HG03025 (cell line): ENCODE measurements at regions not wholly inside any gene's neighbourhood (a gene's known extent, or its start where the extent isn't known, plus 50 kb on each side); places are given as distances from the start of the nearest gene placed in this dataset.
A peak's percentile ranks its signal among the peaks of the same experiment; 100 is the strongest.

ENCODE experiments used
- ATAC-seq: cut with Tn5 transposase; IDR thresholded peaks from one replicate; pipeline ENCODE4 v1.9.1; 2021; ENCODE audit warnings: mild to moderate bottlenecking, moderate library complexity; ENCODE audit not compliant: unreplicated experiment, low FRiP score

- peak; percentile 84 for ATAC-seq
Measured at GRCh38 chr10:113967126-113967525, 76.5 kb upstream of the ADRB1 start.

GRCh38 chr10:113970641-113971040 lies 73.0 kb upstream of the ADRB1 start:
- ATAC-seq = no peak

GRCh38 chr10:113971349-113971973 lies 72.2 kb upstream of the ADRB1 start:
- ATAC-seq = no peak

- no peak for ATAC-seq
Measured at GRCh38 chr10:113977174-113977573, 66.5 kb upstream of the ADRB1 start.

GRCh38 chr10:113978802-113979201 lies 64.9 kb upstream of the ADRB1 start:
- no peak for ATAC-seq

GRCh38 chr10:113979409-113979808 lies 64.3 kb upstream of the ADRB1 start:
- ATAC-seq = no peak

- no peak for ATAC-seq
Measured at GRCh38 chr10:113980408-113981087, 63.1 kb upstream of the ADRB1 start.

GRCh38 chr10:113982296-113982695 lies 61.4 kb upstream of the ADRB1 start:
- ATAC-seq = no peak

- ATAC-seq = peak; percentile 84
Measured at GRCh38 chr10:113982769-113983168, 60.9 kb upstream of the ADRB1 start.

GRCh38 chr10:113983552-113983951 lies 60.1 kb upstream of the ADRB1 start:
- ATAC-seq = no peak

- ATAC-seq = no peak
Measured at GRCh38 chr10:113985297-113985844, 58.3 kb upstream of the ADRB1 start.

- no peak for ATAC-seq
Measured at GRCh38 chr10:113986316-113986715, 57.4 kb upstream of the ADRB1 start.

- ATAC-seq = no peak
Measured at GRCh38 chr10:113987156-113987555, 56.5 kb upstream of the ADRB1 start.

GRCh38 chr10:113987805-113988204 lies 55.9 kb upstream of the ADRB1 start:
- ATAC-seq = no peak

GRCh38 chr10:113988535-113988934 lies 55.1 kb upstream of the ADRB1 start:
- ATAC-seq = no peak

GRCh38 chr10:113991091-113991860 lies 52.4 kb upstream of the ADRB1 start:
- no peak for ATAC-seq

- no peak for ATAC-seq
Measured at GRCh38 chr10:113992471-113993011, 51.1 kb upstream of the ADRB1 start.

GRCh38 chr10:113993489-113993991 lies 50.1 kb upstream of the ADRB1 start:
- no peak for ATAC-seq
